C4-2B (cell line): ENCODE measurements at regions not wholly inside any gene's neighbourhood (a gene's known extent, or its start where the extent isn't known, plus 50 kb on each side); places are given as distances from the start of the nearest gene placed in this dataset.
A peak's percentile ranks its signal among the peaks of the same experiment; 100 is the strongest.

ENCODE experiments used
- H3K27ac ChIP-seq: fragments of 450-650 bp; 2 replicates; pipeline ENCODE4 v1.5.1; 2017
- ZFX ChIP-seq: fragments of 450-650 bp; IDR thresholded peaks from 2 replicates; pipeline ENCODE4 v1.6.1; 2017
- TF ChIP-seq, protein P1 (sequence below): fragments of 450-650 bp; conservative IDR thresholded peaks from 2 replicates; pipeline ENCODE4 v1.5.1; 2017; ENCODE audit warnings: mild to moderate bottlenecking

DNA sequence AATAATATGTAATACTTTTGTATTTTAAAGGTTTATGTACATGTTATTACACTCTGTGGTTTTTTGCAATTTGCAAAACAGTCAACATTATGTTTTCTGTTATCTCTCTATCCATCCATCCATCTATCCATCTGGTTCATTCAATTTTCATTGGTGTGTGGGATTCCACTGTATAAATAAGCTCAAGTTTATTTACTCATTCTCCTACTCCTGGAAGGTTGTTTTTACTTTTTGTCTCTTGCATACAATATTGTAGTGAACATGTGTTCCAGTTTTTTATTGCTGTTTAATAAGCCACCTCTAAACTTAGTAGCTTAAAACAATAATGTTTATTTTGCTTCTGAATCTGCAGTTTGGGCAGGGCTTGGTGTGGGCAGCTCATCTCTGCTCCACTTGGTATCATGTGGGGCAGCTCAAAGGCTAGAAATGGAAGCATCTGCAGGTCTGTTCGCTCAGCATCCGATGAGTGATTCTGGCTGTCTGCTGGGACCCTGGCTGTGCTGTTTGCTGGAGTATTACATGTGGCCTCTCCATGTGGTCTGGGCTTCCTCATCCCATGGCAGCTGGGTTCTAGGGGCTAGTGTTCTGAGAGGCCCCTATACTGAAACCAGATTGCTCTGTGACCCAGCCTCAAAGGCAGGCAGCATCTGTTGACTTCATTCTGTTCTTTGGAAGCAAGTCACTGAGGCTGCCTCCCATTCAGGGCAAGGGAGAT is 98.8 kb downstream of the SLC25A47 start:
- no peak for TF ChIP-seq ZFX
- TF ChIP-seq, protein P1, sequence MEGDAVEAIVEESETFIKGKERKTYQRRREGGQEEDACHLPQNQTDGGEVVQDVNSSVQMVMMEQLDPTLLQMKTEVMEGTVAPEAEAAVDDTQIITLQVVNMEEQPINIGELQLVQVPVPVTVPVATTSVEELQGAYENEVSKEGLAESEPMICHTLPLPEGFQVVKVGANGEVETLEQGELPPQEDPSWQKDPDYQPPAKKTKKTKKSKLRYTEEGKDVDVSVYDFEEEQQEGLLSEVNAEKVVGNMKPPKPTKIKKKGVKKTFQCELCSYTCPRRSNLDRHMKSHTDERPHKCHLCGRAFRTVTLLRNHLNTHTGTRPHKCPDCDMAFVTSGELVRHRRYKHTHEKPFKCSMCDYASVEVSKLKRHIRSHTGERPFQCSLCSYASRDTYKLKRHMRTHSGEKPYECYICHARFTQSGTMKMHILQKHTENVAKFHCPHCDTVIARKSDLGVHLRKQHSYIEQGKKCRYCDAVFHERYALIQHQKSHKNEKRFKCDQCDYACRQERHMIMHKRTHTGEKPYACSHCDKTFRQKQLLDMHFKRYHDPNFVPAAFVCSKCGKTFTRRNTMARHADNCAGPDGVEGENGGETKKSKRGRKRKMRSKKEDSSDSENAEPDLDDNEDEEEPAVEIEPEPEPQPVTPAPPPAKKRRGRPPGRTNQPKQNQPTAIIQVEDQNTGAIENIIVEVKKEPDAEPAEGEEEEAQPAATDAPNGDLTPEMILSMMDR: no peak
- H3K27ac ChIP-seq: no peak overlapping the region

DNA sequence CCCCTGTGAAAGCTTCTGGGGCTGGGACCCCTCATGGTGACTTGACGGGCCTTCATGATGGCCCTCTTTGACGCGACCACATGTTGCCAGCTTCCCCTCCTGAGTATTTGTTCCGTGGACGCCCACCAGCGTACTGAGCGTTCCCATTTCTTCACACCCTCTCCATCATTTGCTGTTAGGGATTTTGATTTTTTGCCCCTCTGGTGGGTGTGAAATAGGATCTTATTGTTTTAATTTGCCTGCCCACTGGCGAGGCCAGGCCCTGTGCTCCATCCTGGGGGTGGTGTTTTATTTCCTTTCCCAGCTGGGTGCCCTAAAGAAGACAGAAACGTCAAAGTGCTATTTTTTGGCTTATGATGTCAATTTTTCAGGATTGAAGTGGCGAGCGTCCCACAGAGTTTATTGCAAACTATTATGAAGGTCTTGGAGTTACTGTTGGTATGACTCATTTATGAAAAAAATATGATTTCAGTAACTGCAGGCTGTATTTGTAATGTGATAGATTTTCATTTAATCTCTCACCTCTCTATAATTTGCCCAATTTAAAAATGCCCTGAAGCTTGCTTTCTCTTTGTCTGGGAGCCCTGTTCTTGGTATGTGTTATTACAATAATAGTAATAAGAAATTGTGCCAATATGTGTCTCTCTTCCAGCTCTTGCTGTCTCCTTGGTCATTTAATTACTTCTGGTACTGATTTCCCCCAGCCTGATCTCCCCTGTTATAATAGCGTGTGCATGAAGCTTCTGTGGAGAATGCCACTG is 99.6 kb downstream of the SLC25A47 start:
- H3K27ac ChIP-seq: no peak overlapping the region
- TF ChIP-seq, protein P1: no peak
- no peak for TF ChIP-seq ZFX

DNA sequence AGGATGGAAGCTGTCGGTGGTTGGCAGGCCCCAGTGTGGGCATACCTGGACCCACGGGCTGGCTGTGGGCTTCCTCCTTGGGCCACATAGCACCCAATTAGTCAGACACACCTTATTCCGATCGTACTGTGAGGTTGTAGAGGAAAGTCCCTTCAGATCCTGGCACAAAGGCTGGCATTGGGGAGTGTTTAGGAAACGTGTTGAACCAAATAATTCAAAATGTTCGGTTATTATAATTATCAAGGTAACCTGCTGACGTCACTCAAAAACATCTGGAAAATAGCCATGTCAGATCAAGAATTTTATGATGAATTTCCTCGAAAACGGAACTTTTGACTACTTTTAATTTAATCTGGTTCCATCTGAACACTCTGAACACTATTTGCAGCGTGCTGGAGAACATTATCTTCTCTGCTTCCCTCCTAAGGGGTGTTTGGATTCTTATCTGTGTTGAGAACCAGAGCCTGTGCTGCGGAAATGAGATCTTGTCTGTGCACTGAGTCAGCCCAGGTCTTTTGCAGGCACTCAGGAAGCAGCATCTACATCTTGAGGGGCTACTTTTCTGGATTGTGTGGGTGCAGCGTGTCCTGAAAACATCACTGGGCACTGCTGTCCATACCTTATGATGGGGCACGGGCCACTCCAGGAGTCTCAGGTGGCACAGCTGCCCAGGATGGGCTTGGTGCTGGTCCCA is 100.3 kb downstream of the SLC25A47 start:
- no peak overlapping the region; the same call in 1 of the 2 replicates for H3K27ac ChIP-seq
- TF ChIP-seq, protein P1: no peak
- TF ChIP-seq ZFX: no peak

DNA sequence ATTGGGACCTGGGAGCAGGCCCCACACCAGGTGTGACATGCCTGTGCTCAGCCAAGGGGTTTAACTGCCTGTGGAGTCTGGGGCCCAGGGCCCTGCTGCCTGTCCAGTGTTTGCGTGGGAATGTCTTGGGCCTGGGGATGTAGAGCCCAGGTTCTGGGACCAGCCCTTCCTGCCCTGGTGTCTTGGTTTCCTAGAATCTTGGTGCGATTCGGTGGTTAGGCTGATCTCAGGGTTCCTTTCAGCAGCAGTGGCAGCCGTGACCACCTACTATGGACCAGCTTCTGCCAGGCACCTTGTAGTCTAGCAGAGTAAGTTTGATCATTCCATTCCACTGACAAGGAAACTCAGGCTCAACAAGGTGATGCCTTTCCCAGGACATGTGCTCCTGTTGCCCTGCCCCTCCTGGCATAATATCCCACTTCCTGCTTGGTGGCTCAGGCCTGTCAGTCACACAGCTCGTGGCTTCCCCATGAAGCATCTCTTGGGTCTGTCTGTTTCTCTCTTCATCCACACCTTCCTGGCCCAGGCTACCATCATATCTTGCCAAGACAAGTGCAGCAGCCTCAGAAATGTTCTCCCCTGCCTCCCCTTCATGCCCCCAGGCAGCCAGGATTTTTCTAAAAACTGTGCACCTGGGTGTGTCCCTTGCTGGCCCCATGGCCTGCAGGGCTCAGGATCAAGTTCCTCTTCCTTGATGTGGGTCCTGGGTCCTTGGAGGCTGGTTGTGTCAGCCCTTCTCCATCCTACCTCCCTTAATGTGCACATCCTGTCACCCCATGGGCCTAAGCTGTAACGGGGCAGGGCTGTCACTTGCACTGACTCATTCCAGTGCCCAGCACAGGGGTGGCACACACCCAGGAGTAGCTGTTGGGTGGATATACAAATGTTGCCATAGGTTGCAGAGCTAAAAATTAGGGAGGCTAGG is 101.6 kb downstream of the SLC25A47 start:
- peak overlapping the region; percentile 27 for H3K27ac ChIP-seq
- TF ChIP-seq, protein P1: no peak
- no peak for TF ChIP-seq ZFX

DNA sequence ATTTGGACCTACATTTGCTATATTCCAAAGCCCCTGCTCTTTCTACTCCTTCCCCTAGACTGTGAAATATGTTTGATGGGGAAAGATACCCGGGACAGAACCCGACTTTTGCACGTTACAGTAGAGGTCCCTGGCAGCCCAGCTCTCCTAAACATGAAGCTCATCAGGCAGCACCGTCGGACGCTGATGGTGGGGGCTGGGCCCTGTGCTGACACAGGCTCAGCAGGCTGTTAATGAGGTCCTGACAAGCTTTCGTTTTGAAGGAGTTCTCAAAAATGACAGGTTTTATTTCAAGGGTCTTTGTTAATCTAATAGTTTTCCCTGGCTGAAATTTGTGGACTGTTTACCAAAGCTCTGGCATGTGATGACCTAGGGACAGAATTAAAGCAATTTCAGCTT is 102.3 kb downstream of the SLC25A47 start:
- TF ChIP-seq, protein P1: no peak
- TF ChIP-seq ZFX: no peak
- no peak overlapping the region for H3K27ac ChIP-seq

DNA sequence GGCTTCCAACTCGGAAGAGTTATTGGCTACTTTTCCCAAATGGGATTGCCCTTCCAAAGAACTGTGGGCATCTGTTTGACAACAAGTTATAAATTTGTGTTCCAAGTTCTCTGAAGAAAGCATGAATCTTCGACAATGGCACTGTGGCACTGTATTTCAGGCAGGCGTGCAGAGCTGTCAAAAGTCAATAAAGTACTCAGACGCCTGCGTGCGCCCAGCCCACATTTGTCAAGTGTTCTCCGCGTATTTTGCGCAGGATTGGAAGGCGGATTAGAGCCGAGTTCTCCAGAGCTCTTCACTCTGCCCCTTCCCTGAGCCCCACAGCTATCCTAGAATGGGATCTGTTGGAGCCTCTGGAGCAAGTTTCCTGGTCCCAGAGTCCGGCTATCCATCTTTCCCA is 103.2 kb downstream of the SLC25A47 start:
- H3K27ac ChIP-seq: no peak overlapping the region
- TF ChIP-seq ZFX: no peak
- TF ChIP-seq, protein P1: no peak
